ENCODE measurements at regions not wholly inside any gene's neighbourhood (a gene's known extent, or its start where the extent isn't known, plus 50 kb on each side); places are given as distances from the start of the nearest gene placed in this dataset.

- DNase-seq (ENCODE audit: low spot score in 2 of 2), result no peak
- no peak overlapping the region for H3K4me3 Mint-ChIP-seq
- H3K27me3 Mint-ChIP-seq, result no peaks in the 10 kb centered on the region
- H3K27ac Mint-ChIP-seq (ENCODE audit: low read depth), result no peak overlapping the region
- ATAC-seq (replicated peaks; ENCODE audit: extremely low read depth, poor library complexity, severe bottlenecking), result no peak
- H3K9me3 Mint-ChIP-seq, result peaks cover 22% of the 10 kb centered on the region
- H3K36me3 Mint-ChIP-seq (ENCODE audit: insufficient read depth), result no peaks in the 10 kb centered on the region
- no peaks in the 10 kb centered on the region for H3K4me1 Mint-ChIP-seq
Observed at GRCh38 chr5:8953016-8953415, 592.9 kb downstream of the SEMA5A start.

- Mint-ChIP-seq H3K27me3 (no peaks in the 10 kb centered on the region), H3K36me3 (ENCODE audit: insufficient read depth) (no peaks in the 10 kb centered on the region), H3K9me3 (peaks cover 21% of the 10 kb centered on the region), H3K27ac (ENCODE audit: low read depth) (no peak overlapping the region), H3K4me1 (no peaks in the 10 kb centered on the region), H3K4me3 (no peak overlapping the region)
- DNase-seq (ENCODE audit: low spot score in 2 of 2) (no peak), ATAC-seq (replicated peaks; ENCODE audit: extremely low read depth, poor library complexity, severe bottlenecking) (no peak)
Observed at GRCh38 chr5:8953911-8954438, 591.9 kb downstream of the SEMA5A start.

GRCh38 chr5:8954801-8955200 is 591.1 kb downstream of the SEMA5A start:
- ATAC-seq (replicated peaks; ENCODE audit: extremely low read depth, poor library complexity, severe bottlenecking), result no peak
- DNase-seq (ENCODE audit: low spot score in 2 of 2), result no peak
- no peaks in the 10 kb centered on the region for H3K4me1 Mint-ChIP-seq
- no peak overlapping the region for H3K4me3 Mint-ChIP-seq
- no peaks in the 10 kb centered on the region for H3K27me3 Mint-ChIP-seq
- no peaks in the 10 kb centered on the region for H3K36me3 Mint-ChIP-seq (ENCODE audit: insufficient read depth)
- H3K27ac Mint-ChIP-seq (ENCODE audit: low read depth), result no peak overlapping the region
- H3K9me3 Mint-ChIP-seq, result peaks cover 21% of the 10 kb centered on the region

- Mint-ChIP-seq H3K9me3 (peaks cover 33% of the 10 kb centered on the region), H3K4me3 (no peak overlapping the region), H3K27me3 (no peaks in the 10 kb centered on the region), H3K4me1 (no peaks in the 10 kb centered on the region), H3K36me3 (ENCODE audit: insufficient read depth) (no peaks in the 10 kb centered on the region), H3K27ac (ENCODE audit: low read depth) (no peak overlapping the region)
- DNase-seq (ENCODE audit: low spot score in 2 of 2), result no peak
- no peak for ATAC-seq (replicated peaks; ENCODE audit: extremely low read depth, poor library complexity, severe bottlenecking)
Observed at GRCh38 chr5:8956659-8957058, 589.2 kb downstream of the SEMA5A start.

GRCh38 chr5:8958602-8959001 is 587.3 kb downstream of the SEMA5A start:
- ATAC-seq (replicated peaks; ENCODE audit: extremely low read depth, poor library complexity, severe bottlenecking) (no peak), DNase-seq (ENCODE audit: low spot score in 2 of 2) (no peak)
- H3K27ac Mint-ChIP-seq (ENCODE audit: low read depth), result no peak overlapping the region
- H3K4me1 Mint-ChIP-seq, result no peaks in the 10 kb centered on the region
- H3K36me3 Mint-ChIP-seq (ENCODE audit: insufficient read depth), result no peaks in the 10 kb centered on the region
- H3K9me3 Mint-ChIP-seq, result peaks cover 36% of the 10 kb centered on the region
- no peak overlapping the region for H3K4me3 Mint-ChIP-seq
- H3K27me3 Mint-ChIP-seq, result no peaks in the 10 kb centered on the region

- Mint-ChIP-seq H3K36me3 (ENCODE audit: insufficient read depth) (no peaks in the 10 kb centered on the region), H3K27ac (ENCODE audit: low read depth) (no peak overlapping the region), H3K4me1 (no peaks in the 10 kb centered on the region), H3K9me3 (peaks cover 33% of the 10 kb centered on the region), H3K4me3 (no peak overlapping the region), H3K27me3 (no peaks in the 10 kb centered on the region)
- no peak for ATAC-seq (replicated peaks; ENCODE audit: extremely low read depth, poor library complexity, severe bottlenecking)
- DNase-seq (ENCODE audit: low spot score in 2 of 2), result no peak
Observed at GRCh38 chr5:8961219-8961618, 584.7 kb downstream of the SEMA5A start.

- no peaks in the 10 kb centered on the region for H3K27me3 Mint-ChIP-seq
- peaks cover 31% of the 10 kb centered on the region for H3K9me3 Mint-ChIP-seq
- no peak overlapping the region for H3K4me3 Mint-ChIP-seq
- no peaks in the 10 kb centered on the region for H3K4me1 Mint-ChIP-seq
- H3K36me3 Mint-ChIP-seq (ENCODE audit: insufficient read depth), result no peaks in the 10 kb centered on the region
- ATAC-seq (replicated peaks; ENCODE audit: extremely low read depth, poor library complexity, severe bottlenecking) (no peak), DNase-seq (ENCODE audit: low spot score in 2 of 2) (no peak)
- H3K27ac Mint-ChIP-seq (ENCODE audit: low read depth), result no peak overlapping the region
Observed at GRCh38 chr5:8961956-8962355, 583.9 kb downstream of the SEMA5A start.

- Mint-ChIP-seq H3K9me3 (peaks cover 19% of the 10 kb centered on the region), H3K27ac (ENCODE audit: low read depth) (no peak overlapping the region), H3K27me3 (no peaks in the 10 kb centered on the region), H3K4me1 (no peaks in the 10 kb centered on the region), H3K36me3 (ENCODE audit: insufficient read depth) (no peaks in the 10 kb centered on the region), H3K4me3 (no peak overlapping the region)
- no peak for ATAC-seq (replicated peaks; ENCODE audit: extremely low read depth, poor library complexity, severe bottlenecking)
- no peak for DNase-seq (ENCODE audit: low spot score in 2 of 2)
Observed at GRCh38 chr5:8981016-8981415, 564.9 kb downstream of the SEMA5A start.

GRCh38 chr5:8981496-8981895 is 564.4 kb downstream of the SEMA5A start:
- no peak for ATAC-seq (replicated peaks; ENCODE audit: extremely low read depth, poor library complexity, severe bottlenecking)
- Mint-ChIP-seq H3K27ac (ENCODE audit: low read depth) (no peak overlapping the region), H3K9me3 (peaks cover 19% of the 10 kb centered on the region), H3K4me3 (no peak overlapping the region), H3K27me3 (no peaks in the 10 kb centered on the region), H3K4me1 (no peaks in the 10 kb centered on the region), H3K36me3 (ENCODE audit: insufficient read depth) (no peaks in the 10 kb centered on the region)
- no peak for DNase-seq (ENCODE audit: low spot score in 2 of 2)

- no peak for DNase-seq (ENCODE audit: low spot score in 2 of 2)
- Mint-ChIP-seq H3K4me1 (no peaks in the 10 kb centered on the region), H3K36me3 (ENCODE audit: insufficient read depth) (no peaks in the 10 kb centered on the region), H3K27ac (ENCODE audit: low read depth) (no peak overlapping the region), H3K27me3 (no peaks in the 10 kb centered on the region), H3K9me3 (peaks cover 11% of the 10 kb centered on the region), H3K4me3 (no peak overlapping the region)
- no peak for ATAC-seq (replicated peaks; ENCODE audit: extremely low read depth, poor library complexity, severe bottlenecking)
Observed at GRCh38 chr5:8984386-8984785, 561.5 kb downstream of the SEMA5A start.
